GM10266 (cell line): ENCODE measurements at regions not wholly inside any gene's neighbourhood (a gene's known extent, or its start where the extent isn't known, plus 50 kb on each side); places are given as distances from the start of the nearest gene placed in this dataset.
"Not testable (repeated sequence)": the region's sequence is repeated elsewhere in the genome, so short reads cannot be mapped to it uniquely, and the experiment has no call there.

Source experiments
- DNase-seq: peaks from one replicate; pipeline ENCODE4 v3.0.0; 2012; ENCODE audit errors: extremely low spot score
- CTCF ChIP-seq: IDR thresholded peaks from 2 replicates; pipeline ENCODE4 v1.5.1; 2012; ENCODE audit warnings: mild to moderate bottlenecking, low read depth; ENCODE audit not compliant: control insufficient read depth, insufficient read depth; ENCODE audit errors: missing control alignments

- TF ChIP-seq CTCF = no peak
- DNase-seq = no peak
These were observed 103.6 kb upstream of the SHB start for GRCh38 chr9:38172586-38172985.

GRCh38 chr9:38171926-38172325 lies 102.9 kb upstream of the SHB start:
- TF ChIP-seq CTCF = no peak
- no peak for DNase-seq

GRCh38 chr9:38171538-38171884 lies 102.5 kb upstream of the SHB start:
- DNase-seq = no peak
- TF ChIP-seq CTCF = no peak

- DNase-seq = not testable (repeated sequence)
These were observed 101.9 kb upstream of the SHB start for GRCh38 chr9:38170763-38171537.

- DNase-seq = not testable (repeated sequence)
These were observed 101.1 kb upstream of the SHB start for GRCh38 chr9:38170155-38170554.

DNA sequence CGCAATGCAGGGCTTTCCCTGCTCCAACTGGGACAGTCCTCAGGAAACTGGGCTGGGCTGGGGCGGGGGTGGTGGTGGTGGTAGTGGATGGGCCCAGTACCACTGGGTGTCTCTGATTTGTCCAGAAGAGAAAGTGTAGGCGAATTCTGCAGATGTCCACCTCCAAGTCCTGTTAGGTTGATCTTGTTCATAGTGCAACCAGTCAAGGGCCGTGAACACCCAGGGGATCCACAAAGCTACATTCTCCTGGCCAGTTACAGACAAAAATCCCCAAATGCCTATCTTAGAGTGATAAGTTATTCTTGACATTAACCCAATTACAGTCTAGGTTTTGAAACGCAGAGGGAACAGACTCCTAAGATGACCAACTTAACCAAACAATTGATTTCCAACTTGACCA lies 97.5 kb upstream of the SHB start:
- no peak for TF ChIP-seq CTCF
- no peak for DNase-seq

GRCh38 chr9:38164659-38165221 lies 95.7 kb upstream of the SHB start:
- no peak for TF ChIP-seq CTCF
- no peak for DNase-seq

GRCh38 chr9:38163518-38163917 lies 94.5 kb upstream of the SHB start:
- TF ChIP-seq CTCF = no peak
- no peak for DNase-seq
